ENCODE measurements at regions not wholly inside any gene's neighbourhood (a gene's known extent, or its start where the extent isn't known, plus 50 kb on each side); places are given as distances from the start of the nearest gene placed in this dataset.
A peak's percentile ranks its signal among the peaks of the same experiment; 100 is the strongest.
"Not testable (repeated sequence)": the region's sequence is repeated elsewhere in the genome, so short reads cannot be mapped to it uniquely, and the experiment has no call there.

DNA sequence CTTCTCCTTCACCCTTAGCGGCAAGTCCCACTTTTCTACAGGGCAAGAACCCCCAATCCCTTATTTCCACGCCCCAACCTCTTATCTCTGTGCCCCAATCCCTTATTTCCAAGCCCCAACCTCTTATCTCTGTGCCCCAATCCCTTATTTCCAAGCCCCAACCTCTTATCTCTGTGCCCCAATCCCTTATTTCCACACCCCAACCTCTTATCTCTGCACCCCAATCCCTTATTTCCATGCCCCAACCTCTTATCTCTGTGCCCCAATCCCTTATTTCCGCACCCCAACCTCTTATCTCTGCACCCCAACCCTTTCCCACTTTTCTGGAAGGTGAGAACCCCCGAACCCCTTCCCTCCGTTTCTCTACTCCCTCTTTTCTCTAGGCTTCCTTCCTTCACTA is 116.1 kb upstream of the GJE1 start:
- DNase-seq (ENCODE audit: low read depth) = not testable (repeated sequence)

DNA sequence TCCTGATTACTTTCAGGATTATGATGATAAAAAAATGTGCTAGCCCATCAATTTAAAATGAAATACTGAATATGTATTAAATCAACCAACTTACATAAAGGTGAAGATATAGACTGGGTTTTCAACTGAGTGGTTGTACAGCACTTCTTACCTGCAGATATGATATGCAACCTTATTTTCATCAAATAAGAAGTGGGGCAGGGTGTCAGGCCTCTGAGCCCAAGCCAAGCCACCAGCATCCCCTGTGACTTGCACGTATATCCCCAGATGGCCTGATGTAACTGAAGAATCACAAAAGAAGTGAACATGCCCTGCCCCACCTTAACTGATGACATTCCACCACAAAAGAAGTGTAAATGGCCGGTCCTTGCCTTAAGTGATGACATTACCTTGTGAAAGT is 117.3 kb upstream of the GJE1 start:
- DNase-seq (ENCODE audit: low read depth) = not testable (repeated sequence)

DNA sequence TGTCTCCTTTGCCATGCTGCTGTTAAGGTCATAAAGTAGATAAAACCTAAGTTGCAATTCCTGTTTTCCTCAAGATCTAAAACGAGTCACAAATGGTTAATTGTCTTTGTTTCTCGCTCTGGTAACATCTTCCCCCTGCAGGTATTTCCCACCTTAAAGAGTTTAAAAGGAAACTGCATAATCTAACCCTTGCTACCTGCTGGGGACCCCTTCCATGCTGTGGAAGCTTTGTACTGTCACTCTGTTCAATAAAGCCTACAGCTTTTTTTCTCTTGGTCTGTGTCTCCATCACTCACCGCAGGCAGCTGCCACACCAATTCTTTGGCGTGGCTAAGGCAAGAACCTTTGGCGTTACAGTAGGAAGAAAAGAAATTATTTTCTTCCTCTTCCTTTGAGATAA is 117.7 kb upstream of the GJE1 start:
- peak; percentile 27 for DNase-seq (ENCODE audit: low read depth)

DNA sequence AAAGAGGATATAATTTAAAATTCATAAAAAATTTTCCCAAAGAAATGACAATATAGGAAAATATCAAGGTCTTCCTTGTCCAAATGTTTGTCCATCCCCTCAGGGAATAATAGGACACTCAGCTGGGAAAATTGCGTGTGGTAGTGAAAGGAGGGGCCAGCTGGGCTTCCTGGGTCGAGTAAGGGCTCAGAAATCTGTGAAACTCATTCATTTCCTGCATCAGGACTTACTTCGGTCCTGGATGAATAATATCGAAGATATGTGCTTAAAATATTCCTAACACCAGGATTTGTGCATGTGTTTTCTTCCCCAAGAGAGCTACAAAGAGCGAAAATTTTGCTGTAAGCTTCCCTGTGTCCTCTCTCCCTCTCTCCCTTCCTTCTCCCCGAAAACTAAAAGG is 118.2 kb upstream of the GJE1 start:
- peak; percentile 97 for DNase-seq (ENCODE audit: low read depth)

DNA sequence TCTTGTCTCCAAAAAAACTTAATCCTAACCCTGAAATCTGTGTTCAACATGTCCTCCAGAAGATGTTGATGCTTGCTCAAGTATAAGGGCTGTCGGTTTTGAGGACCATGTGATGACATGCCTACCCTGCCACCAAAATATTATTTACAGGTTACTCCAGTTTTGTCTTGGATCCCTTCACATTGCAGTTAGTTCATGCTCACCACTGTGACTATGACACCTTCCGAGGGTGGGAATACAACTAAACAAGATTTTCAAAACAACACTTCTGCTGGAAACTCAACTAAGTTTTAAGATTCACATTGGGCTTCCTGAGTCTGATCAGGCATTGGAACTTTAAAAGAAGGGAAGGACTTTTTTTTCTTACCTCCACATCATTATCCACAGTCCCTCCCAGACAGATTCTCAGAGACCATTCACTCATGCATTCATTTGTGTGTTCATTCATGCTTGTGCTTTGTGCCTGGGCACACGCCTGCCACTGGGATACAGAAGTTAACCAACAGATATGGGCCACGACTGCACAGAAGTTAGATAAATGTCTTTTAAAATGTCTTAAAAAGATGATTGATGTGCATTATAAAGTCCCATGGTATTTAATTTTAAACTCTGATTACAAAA is 118.7 kb upstream of the GJE1 start:
- peak; percentile 48 for DNase-seq (ENCODE audit: low read depth)

DNA sequence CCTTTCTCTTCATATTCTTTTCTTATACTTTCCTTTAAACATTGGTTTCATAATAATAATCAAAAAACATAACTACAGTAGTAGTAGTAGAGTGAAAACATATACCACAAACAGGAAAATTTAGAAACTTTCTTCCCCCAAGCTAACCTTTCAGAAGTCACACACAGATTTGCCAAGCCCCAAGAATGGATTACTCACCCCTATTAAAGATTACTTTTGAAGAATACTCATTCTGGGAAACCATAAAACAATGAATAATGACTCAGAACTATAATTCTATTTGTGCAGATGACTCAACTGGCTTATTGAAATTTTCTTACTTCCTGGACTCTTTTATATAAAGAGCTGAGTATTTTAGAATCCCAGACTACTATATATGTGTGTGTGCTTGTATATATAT is 119.4 kb upstream of the GJE1 start:
- DNase-seq (ENCODE audit: low read depth) = peak; percentile 90

DNA sequence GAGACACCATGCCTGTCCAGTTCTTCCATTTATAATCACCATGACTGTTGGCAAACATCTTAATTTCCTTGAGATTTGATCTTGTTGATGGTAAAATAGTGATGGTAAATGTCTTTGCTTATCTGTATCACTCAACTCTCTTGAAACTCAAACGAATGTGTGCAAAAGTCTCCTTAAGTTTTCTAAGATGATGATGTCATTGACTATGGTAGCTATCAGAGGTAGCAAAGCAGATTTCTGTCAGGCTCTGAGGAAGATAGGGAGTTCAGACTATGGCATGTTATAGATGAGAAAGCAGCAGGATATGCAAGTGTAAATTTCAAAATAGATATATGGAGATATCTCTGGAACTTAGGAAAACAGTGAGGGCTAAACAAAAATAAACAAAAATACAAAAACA is 121.0 kb upstream of the GJE1 start:
- DNase-seq (ENCODE audit: low read depth) = no peak

DNA sequence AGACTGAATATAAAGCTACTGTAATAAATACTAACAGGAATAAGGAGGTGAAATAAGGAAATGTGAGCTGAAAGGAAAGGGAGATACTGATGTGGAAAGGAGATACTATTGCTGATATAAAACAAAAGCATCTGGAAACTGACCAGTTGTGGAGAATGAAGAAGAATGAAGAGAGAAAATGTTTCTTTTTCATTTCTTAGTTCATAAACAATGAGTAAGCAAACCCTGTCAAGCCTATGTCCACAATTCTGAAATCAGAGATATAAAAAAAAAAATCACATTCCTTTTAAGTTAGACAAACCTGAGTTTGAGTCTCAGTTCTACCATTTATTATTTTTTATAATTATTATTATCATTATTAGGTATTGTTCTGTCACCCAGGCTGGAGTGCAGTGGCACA is 121.6 kb upstream of the GJE1 start:
- no peak for DNase-seq (ENCODE audit: low read depth)

DNA sequence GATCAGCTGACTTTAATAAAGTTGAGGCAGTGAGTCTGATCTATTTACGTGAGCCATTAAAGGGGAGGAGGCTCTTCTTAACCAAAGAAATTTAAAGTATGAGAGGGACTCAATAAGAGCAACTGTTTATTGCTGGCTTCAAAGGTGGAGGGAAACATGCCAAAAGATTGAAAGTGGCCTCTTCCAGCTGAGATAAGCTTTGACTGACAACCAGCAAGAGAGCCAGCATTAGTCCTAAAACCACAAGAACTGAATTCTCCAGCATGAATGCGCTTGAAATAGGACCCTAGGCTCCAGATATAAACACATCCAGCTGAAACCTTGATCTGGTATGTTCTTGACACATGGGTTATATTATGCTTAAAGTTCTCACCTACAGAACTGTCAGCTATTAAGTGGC is 123.1 kb upstream of the GJE1 start:
- DNase-seq (ENCODE audit: low read depth) = peak; percentile 93

DNA sequence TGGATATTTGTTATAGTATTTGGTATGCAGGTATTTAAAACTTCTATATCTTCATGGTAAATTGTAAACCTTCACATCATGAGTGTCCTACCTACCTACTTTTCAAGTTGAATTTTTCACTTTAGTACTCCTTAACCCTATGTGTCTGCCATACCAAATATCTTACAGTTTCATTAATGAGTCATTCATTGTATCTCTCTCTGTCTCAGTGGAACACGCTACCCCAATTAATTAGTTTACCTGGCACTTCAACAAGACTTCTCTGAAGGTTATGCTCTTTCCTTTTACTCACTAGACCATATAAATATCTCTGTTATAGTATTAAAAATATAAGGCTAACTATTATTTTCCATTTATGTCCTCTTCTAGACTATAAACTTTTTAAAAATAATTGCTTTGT is 123.9 kb upstream of the GJE1 start:
- no peak for DNase-seq (ENCODE audit: low read depth)

DNA sequence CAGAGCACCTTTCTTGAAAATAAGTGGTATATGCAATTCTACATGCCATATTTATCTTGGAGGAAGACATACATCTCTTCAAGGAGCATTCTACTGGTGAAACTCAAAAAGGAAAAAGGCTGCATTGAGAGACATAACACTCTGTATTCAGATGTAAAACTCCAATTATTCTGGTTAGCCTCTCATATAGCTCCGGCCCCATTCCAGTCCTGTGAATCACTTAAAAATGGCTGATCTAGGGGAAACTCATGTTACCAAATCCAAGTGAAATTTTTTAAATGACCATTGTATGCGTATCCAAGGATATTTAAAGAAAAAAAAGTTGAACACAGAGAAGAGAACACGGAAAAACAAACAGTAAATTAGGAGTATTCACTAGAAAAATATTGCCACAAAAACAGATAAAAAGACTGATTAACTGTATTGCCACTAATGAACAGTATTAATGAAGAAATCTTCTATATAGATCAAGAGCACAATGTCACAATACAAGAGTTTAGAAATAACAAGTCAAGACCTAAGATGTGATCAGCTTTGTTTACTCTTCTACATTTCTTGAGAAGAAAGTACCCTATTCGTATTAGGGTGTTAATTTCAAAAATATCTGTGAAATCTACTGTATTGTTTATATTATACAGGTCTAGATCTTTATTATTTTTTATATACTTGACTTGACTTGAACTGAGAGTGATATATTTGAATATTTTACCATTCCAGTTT is 124.5 kb upstream of the GJE1 start:
- peak; percentile 35 for DNase-seq (ENCODE audit: low read depth)

DNA sequence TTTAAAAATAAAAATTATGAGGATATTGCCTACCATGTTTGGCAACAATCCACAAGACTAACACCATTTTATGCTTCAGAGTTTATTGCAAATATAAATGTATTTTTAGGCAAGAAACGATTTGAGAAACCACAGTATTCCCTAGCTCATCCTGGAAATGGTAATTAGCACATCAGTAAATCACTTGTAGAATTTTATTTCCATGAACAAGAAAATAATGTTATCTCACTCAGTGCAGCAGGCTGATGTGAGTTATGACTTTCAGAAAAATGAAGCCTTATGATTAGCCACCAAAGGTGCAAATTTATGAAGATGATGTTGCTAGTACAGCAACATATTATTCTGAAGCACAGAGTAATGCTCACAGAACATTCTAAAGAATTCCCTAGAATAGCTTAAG is 127.7 kb upstream of the GJE1 start:
- no peak for DNase-seq (ENCODE audit: low read depth)

DNA sequence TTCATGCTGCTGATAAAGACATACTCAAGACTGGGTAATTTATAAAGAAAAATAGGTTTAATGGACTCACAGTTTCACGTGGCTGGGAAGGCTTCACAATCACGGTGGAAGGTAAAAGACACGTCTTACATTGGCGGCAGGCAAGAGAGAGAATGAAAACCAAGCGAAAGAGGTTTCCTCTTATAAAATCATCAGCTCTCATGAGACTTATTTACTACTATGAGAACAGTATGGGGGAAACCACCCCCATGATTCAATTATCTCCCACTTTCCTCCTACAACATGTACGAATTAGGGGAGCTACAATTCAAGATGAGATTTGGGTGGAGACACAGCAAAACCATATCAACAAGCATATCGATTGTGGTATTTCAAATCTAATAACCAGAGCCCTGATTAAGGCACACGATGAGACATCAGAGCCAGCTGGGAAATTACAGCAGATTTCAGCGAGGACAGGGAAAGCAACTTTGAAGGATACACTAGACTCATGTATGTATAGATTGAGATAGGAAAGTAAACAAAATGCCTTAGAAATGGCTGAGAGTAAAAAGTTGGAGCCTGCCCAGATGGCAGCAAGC is 129.8 kb upstream of the GJE1 start:
- DNase-seq (ENCODE audit: low read depth) = no peak

DNA sequence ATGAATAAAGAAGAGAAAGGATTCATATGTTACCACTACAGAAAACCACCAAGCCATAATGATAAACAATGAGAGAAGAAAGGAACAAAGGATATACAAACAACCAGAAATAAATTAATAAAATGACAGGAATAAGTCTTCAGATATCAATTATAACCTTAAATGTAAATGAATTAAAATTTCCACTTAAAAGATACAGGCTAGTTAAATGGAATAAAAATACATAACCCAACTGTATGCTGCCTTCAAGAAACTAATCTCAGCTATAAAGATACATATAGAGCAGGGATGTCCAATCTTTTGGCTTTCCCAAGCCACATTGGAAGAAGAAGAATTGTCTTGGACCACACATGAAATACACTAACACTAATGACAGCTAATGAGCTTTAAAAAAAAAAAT is 135.9 kb upstream of the GJE1 start:
- DNase-seq (ENCODE audit: low read depth) = no peak

DNA sequence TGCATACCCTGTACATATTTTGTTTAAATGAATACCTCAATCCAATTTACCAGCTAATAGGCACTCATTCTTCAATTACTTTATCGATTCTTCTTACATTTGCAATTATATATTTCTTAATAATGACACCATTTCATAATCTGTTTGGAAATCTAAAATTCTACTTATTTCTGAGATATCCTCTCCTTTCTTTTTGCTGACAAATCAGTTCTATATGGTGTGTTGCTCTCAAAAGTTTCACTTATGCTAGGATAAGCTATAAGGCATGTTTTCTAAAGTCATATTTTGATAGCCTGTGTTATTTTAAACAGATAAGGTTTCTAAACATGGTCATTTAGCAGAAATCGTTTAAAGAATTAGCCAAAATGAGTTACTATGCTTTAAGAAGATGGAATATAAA is 140.6 kb upstream of the GJE1 start:
- no peak for DNase-seq (ENCODE audit: low read depth)

DNA sequence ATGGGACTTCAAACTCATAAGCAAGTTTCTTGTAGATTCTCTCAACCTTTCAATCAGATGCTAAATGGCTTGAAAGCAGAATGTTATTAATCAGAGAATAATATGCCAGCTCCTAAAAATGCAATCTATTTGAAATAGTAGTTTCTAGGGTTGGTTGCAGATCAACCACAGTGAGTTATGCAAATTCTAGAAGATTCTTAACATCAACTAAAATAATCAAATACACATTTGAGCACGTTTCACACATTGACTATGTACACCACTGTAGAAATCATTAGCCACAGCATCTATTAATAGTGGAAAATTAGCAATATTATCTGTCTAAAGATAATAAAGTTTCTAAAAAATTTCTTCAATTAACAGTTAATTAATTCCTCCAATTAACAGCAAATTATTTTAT is 141.9 kb upstream of the GJE1 start:
- DNase-seq (ENCODE audit: low read depth) = no peak

DNA sequence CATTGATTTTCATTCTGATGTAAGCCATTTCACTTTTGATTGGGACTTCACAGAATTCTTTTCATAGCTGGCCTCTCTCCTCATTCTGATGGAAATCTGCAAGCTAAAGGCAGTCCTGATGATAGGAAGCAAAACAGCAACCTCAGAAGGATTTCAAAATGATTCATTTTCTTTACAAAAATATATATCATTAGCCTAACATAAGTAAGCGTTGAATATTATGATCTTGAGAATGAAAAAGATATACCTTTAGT is 143.1 kb upstream of the GJE1 start:
- DNase-seq (ENCODE audit: low read depth) = no peak

DNA sequence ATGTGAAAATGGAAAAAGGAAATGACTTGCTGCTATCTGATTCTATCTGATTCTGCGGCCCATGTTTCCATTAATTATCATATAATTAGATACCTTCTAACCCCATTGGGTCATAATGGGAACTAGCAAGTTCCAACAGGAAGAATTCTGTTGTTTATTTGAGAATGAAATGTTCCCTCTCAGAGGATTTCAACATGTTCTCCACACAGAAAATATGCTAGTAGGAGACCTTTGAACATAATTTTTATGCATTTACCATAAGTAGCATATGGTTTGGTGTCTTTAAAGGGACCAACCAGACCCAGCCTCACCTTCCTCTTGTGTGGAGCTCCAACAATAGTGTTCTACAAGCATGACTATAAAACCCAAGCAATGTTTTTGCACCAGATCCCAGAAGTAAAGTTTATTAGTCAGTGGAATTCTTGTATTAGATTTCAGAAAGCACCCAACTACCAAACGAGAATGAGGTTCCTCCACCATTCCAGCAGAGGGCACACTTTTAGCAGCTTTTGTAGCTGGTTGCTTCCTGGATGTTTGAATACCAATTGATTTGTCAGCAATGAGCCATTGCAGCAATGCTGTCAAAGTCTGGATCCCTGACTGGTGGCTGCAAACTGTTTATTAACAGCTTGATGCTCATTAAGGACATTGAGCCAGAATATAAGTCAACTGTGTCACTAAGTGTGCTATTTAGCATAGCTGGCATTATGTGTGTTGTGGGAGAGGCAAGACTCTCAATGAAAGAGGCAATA is 143.6 kb upstream of the GJE1 start:
- DNase-seq (ENCODE audit: low read depth) = peak; percentile 73

DNA sequence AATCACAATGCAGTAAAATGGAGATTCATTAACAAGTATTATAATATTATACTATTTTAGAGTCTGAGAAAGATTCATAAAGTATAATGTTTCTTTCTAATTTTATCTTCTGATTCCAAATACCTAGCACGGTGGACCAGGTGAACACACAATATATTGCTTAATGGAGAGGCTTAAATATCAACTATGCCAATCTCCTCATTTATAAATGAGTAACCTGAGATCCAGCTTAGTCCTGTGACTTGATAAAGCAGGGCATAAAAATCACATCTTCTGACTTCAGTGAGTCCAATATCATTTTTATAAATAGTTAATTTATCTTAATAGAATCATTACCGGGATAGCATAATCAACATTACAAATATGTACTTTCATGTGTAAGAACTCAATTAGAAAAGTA is 144.4 kb upstream of the GJE1 start:
- no peak for DNase-seq (ENCODE audit: low read depth)

DNA sequence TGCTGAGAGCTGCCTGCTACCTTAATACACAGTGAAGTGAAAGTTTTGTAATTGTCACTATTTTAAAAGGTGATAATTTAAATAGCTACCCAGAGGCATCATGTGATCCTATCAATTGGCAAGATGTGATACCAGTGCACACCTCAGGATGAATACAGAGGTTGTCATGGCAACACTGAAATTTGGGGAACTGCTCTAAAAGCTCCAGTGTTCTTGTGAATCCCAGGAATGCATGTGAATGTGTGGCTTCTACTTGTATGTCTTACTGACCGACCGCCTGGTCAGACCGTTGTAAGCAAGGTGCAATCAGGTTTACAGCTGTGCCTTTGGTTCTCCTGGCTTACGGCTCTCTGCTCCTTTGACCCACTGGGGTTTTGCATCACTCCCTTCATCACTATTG is 146.3 kb upstream of the GJE1 start:
- no peak for DNase-seq (ENCODE audit: low read depth)

DNA sequence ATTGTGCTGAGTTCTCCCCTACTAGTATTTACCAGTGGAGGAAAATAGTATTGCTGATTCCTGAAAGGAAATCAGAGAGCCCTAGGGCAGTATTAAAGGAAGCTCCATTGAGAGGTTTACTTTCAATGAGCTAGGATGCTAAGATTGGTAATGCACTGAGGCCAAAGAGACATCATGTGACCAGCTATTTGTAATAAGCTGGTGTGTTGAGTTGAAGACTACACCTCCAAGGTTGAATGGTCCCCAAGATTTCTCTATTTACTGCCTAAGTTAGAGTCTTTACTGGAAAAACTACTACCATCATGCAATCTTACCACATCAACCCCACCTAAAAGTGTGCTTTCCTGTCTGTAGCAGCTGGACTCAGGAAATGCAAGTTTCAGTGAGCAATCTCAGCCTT is 151.5 kb upstream of the GJE1 start:
- no peak for DNase-seq (ENCODE audit: low read depth)

DNA sequence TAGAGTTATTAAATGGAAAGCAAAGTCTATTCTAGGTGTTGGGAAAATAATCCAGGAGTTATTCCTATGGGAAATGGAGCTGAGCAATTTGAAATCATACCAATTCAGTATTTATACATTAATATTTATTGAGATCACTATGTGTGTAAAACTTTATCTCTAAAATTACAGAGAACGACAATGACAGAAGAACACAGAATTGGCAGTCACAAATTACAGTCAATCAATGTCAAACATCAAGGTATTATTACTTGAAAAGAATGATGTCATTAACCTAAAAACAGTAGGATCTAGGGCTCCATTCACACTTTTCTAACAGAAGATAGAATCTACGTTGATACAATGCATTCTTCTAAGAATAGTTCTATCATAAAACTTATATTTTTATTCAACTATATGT is 154.9 kb upstream of the GJE1 start:
- no peak for DNase-seq (ENCODE audit: low read depth)

DNA sequence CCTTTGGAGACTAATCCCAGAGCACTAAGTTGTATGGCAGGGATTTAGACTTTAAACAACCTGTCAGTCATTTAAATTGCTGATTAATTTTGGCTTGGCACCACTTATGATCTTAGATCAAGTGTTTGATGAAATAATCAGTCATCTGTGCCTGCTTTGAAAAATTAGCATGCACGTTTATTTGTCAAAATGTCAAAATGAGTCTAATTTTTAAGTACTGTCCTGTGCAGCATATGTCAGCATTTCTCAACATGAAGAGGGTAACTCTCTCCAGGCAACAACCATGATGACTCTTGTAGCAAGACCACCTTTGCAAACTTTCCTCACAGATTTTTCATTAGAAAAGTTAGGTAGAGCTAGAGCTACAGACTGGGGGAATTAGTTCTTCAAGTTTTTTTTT is 155.7 kb upstream of the GJE1 start:
- no peak for DNase-seq (ENCODE audit: low read depth)

Data from RPMI7951 (cell line).